Peyer's patch (tissue), 4 donors: ENCODE measurements at regions not wholly inside any gene's neighbourhood (a gene's known extent, or its start where the extent isn't known, plus 50 kb on each side); places are given as distances from the start of the nearest gene placed in this dataset.

Experiments used
- DNase-seq, 3 donors: peaks; one replicate each; pipeline ENCODE4 v3.0.0-alpha.2; 2017 to 2019
- H3K27ac ChIP-seq, 4 donors: fragments of 200-600 bp; sonication (generic); one replicate each; pipeline ENCODE4 v1.5.1; 2016 to 2019
- H3K27me3 ChIP-seq, 2 donors: fragments of 200-600 bp; sonication (generic); one replicate each; pipeline ENCODE4 v1.5.1; 2019
- H3K36me3 ChIP-seq, 3 donors: fragments of 200-600 bp; sonication (generic); one replicate each; pipeline ENCODE4 v1.5.1; 2016 to 2019
- H3K4me1 ChIP-seq, 4 donors: fragments of 200-600 bp; sonication (generic); one replicate each; pipeline ENCODE4 v1.5.1; 2016 to 2019
- H3K4me3 ChIP-seq, 4 donors: fragments of 200-600 bp; sonication (generic); 1 replicate in 3 of 4; 2 replicates in 1 of 4; pipeline ENCODE4 v1.5.1; 2016 to 2019; ENCODE audit warnings: mild to moderate bottlenecking in 1 of 4
- H3K9me3 ChIP-seq, 4 donors: fragments of 200-600 bp; sonication (generic); one replicate each; pipeline ENCODE4 v1.5.1; 2016 to 2019; ENCODE audit warnings: mild to moderate bottlenecking in 1 of 4
- POLR2A ChIP-seq, 2 donors: fragments of 450-650 bp; IDR thresholded peaks; one replicate each; pipeline ENCODE4 v1.5.1; 2017; ENCODE audit warnings: antibody characterized with exemption in 2 of 2, mild to moderate bottlenecking in 2 of 2, moderate library complexity in 2 of 2
- TF ChIP-seq, protein P1 (sequence below), 6 experiments: fragments of 450-650 bp in 4 of 6; fragments of 200-600 bp in 2 of 6; sonication (generic) in 1 of 6; IDR thresholded peaks; one replicate each; pipeline ENCODE4 v1.5.1; 2017 to 2019; ENCODE audit warnings: antibody characterized with exemption in 6 of 6, mild to moderate bottlenecking in 3 of 6, moderate library complexity in 1 of 6

GRCh38 chr7:156534925-156535324, 105.6 kb upstream of the RNF32 start:
- Histone ChIP-seq H3K27ac (no peak overlapping the region), H3K9me3 (no peaks in the 10 kb centered on the region), H3K27me3 (no peaks in the 10 kb centered on the region), H3K4me1 (no peaks in the 10 kb centered on the region), H3K4me3 (no peak overlapping the region), H3K36me3 (no peaks in the 10 kb centered on the region)
- DNase-seq, result no peak
- TF ChIP-seq POLR2A (IDR thresholded peaks at IDR 0.05), result no peak
- TF ChIP-seq, protein P1, sequence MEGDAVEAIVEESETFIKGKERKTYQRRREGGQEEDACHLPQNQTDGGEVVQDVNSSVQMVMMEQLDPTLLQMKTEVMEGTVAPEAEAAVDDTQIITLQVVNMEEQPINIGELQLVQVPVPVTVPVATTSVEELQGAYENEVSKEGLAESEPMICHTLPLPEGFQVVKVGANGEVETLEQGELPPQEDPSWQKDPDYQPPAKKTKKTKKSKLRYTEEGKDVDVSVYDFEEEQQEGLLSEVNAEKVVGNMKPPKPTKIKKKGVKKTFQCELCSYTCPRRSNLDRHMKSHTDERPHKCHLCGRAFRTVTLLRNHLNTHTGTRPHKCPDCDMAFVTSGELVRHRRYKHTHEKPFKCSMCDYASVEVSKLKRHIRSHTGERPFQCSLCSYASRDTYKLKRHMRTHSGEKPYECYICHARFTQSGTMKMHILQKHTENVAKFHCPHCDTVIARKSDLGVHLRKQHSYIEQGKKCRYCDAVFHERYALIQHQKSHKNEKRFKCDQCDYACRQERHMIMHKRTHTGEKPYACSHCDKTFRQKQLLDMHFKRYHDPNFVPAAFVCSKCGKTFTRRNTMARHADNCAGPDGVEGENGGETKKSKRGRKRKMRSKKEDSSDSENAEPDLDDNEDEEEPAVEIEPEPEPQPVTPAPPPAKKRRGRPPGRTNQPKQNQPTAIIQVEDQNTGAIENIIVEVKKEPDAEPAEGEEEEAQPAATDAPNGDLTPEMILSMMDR (IDR thresholded peaks at IDR 0.05), result no peak

GRCh38 chr7:156533964-156534363, 106.6 kb upstream of the RNF32 start:
- DNase-seq, result no peak
- TF ChIP-seq, protein P1 (IDR thresholded peaks at IDR 0.05), result no peak
- TF ChIP-seq POLR2A (IDR thresholded peaks at IDR 0.05), result no peak
- H3K9me3 ChIP-seq, result no peaks in the 10 kb centered on the region

GRCh38 chr7:156533420-156533819, 107.2 kb upstream of the RNF32 start:
- no peaks in the 10 kb centered on the region for H3K36me3 ChIP-seq
- no peak overlapping the region for H3K4me3 ChIP-seq
- no peaks in the 10 kb centered on the region for H3K27me3 ChIP-seq
- H3K27ac ChIP-seq, result no peak overlapping the region
- DNase-seq, result no peak
- H3K9me3 ChIP-seq, result no peaks in the 10 kb centered on the region
- no peak for TF ChIP-seq POLR2A (IDR thresholded peaks at IDR 0.05)
- TF ChIP-seq, protein P1 (IDR thresholded peaks at IDR 0.05), result no peak
- no peaks in the 10 kb centered on the region for H3K4me1 ChIP-seq

More at GRCh38 chr7:156533964-156534363, 106.6 kb upstream of the RNF32 start:
- no peaks in the 10 kb centered on the region for H3K27me3 ChIP-seq
- no peaks in the 10 kb centered on the region for H3K36me3 ChIP-seq
- H3K27ac ChIP-seq, result no peak overlapping the region
- no peak overlapping the region for H3K4me3 ChIP-seq
- H3K4me1 ChIP-seq, result no peaks in the 10 kb centered on the region

- Histone ChIP-seq H3K27me3 (no peaks in the 10 kb centered on the region), H3K4me1 (peaks cover 0 to 4% (median under 1%) of the 10 kb centered on the region in 4 donors), H3K4me3 (no peak overlapping the region), H3K9me3 (no peaks in the 10 kb centered on the region), H3K36me3 (no peaks in the 10 kb centered on the region), H3K27ac (no peak overlapping the region)
- TF ChIP-seq POLR2A (IDR thresholded peaks at IDR 0.05), result no peak
- TF ChIP-seq, protein P1 (IDR thresholded peaks at IDR 0.05), result no peak
- DNase-seq, result no peak
These were observed 108.5 kb upstream of the RNF32 start for GRCh38 chr7:156532016-156532602.

GRCh38 chr7:156529956-156530355, 110.6 kb upstream of the RNF32 start:
- H3K4me3 ChIP-seq, result no peak overlapping the region
- H3K4me1 ChIP-seq, result peaks cover 0 to 4% (median 1%) of the 10 kb centered on the region in 4 donors
- no peaks in the 10 kb centered on the region for H3K36me3 ChIP-seq
- TF ChIP-seq, protein P1 (IDR thresholded peaks at IDR 0.05), result no peak
- TF ChIP-seq POLR2A (IDR thresholded peaks at IDR 0.05), result no peak
- DNase-seq, result no peak
- H3K27me3 ChIP-seq, result no peaks in the 10 kb centered on the region
- H3K9me3 ChIP-seq, result no peaks in the 10 kb centered on the region
- no peak overlapping the region for H3K27ac ChIP-seq
